Islet of Langerhans (tissue), 1 donor: ENCODE measurements at regions not wholly inside any gene's neighbourhood (a gene's known extent, or its start where the extent isn't known, plus 50 kb on each side); places are given as distances from the start of the nearest gene placed in this dataset.
"Not testable (repeated sequence)": the region's sequence is repeated elsewhere in the genome, so short reads cannot be mapped to it uniquely, and the experiment has no call there.

Experiments
- FAIRE-seq: peaks from one replicate; lab custom pipeline; 2011; peaks lifted over from hg19 to GRCh38; lab: Jason Lieb, UNC

DNA sequence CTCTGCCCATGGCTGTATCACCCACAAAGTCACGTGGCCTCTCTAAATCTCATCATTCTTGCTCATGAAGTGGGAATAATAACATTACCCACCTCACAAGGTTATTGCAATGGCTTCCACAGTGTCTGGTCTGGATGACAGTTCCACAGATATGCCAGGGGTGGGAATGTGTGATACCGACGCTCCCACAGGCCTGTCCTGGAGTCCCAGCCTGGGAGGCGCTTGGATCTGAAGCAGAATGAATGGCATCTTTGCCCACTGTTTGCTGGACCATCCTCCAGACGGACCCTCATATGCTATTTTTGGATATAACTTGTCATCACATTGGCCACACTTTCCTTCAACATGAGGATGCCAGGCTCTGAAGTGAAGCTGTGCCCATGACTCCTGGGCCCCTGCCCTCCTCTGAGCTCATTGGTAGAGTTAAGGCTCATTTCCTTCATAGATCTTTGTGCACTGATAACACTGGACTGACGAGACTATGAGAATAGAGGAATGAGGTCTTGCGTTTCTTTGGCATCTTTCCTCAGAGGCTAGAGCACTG is 279.8 kb upstream of the ZNF32 start:
- FAIRE-seq: no peak

DNA sequence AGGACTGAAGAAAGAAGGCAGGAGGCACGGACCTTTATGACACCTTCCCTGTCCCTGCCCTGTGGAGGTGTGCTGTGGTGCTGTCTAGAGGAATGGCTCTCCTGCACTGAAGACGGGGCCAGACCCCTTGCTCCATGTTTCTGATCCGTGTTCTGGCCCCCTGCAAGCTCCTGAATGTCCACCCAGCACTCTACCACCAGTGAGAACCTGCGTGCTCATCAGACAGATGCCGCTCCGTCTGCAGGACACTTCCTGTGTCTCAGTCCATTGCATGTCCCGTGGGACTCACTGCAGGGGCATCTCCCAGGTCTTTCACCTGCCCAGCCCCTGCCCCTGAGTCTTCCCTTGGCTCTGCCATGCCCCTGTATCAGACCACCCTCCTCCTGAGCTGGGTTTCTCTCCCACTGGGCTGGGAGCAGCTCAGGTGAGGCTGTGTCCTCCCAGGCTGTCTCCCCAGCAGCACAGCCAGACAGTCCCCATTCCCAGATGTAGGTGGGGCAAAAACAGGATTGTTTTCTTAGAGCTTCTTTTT is 278.3 kb upstream of the ZNF32 start:
- no peak for FAIRE-seq

DNA sequence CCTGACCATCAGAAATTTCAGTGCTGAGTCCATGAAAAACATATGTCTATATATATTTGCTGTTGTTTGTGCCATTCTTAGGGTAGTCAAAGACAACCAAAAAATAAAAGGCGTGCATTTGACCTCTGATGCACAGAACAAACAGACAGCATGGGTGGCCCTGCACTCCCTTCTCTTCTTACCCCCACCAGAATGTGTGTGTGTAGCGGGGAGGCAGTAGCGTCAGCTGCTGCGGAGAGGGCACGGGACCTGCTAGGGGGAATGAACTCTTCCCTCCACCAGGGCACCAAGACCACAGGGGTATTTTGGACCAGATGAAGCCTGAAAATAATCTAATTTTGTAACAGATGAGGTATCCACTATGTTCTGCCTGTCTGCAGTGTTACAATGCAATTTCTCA is 277.7 kb upstream of the ZNF32 start:
- FAIRE-seq: no peak

DNA sequence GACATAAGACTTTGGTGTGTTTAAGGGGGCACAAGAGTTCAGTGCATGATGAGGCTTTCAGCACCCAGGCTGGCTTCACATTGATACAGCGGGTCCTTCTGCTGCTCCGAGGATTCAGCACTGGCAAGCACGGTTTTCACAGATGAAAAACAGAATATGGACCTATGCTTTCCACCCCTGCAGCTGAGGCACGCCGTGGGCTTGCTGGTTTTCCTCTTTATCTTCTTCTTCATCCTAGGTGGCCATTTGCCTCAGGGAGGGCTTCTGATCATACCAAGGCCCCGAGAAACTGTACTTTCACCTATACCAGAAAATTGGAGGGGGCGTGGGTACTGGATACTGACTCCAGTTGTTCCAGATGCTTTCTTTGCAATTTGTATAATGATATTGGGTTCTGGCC is 277.1 kb upstream of the ZNF32 start:
- no peak for FAIRE-seq

DNA sequence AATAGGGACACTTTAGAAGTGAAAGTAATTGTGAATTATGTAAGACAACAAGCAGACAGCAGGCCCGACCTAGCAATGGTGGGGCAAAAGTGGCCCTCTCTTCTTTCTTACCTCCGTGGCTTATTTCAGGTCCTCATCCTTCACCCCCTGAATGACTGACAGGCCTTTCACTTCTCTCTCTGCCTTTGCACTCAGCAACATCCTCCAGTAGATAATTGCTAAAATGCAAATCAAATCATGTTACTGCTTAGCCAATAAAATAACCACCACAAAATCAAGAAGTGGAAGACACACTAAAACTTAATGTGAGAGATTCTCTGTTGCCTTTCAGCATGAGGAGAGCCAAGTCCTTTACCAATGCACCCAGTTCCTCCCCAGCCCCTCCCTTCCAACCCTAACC is 274.6 kb upstream of the ZNF32 start:
- no peak for FAIRE-seq

DNA sequence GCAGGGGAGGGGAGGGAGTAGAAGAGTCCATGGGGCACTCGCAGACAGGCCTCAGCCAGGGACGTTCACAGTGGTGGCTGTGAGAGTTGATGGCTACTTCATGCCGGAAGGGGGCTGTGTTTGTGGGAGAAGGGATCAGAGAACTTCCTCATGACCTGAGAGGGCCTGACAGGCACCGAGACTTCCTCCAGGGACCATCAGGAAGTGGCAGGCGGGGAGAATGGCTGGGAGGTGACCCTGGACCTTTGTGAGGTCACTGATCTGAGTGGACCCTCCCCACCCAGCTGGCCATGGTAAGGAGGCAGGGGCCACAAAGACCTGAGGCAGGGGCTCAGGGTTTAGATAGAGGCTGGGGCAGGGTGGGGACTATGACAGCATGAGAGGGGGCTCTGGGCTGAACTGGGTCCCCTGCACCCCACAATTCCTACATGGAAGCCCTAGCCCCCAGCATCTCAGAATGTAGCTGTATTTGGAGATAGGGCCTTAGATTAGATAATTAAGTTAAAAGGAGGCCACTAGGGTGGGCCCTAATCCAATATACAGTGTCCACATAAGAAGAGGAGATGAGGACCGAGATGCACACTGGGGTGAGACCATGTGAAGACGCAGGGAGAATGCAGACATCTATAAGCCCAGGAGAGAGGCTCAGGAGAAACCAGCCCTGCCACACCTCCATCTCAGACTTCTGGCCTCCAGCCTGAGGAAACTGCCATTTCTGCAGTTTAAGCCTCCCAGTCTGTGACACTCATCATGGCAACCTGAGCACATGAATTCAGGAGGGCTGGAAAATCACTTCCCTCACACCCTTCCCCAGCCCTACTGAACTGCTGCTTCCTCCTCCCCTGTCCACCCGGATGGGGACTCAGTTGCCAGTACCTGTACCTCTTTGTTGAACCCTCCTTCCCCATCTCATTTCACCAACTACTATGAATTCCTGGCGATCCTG is 273.9 kb upstream of the ZNF32 start:
- FAIRE-seq: no peak

DNA sequence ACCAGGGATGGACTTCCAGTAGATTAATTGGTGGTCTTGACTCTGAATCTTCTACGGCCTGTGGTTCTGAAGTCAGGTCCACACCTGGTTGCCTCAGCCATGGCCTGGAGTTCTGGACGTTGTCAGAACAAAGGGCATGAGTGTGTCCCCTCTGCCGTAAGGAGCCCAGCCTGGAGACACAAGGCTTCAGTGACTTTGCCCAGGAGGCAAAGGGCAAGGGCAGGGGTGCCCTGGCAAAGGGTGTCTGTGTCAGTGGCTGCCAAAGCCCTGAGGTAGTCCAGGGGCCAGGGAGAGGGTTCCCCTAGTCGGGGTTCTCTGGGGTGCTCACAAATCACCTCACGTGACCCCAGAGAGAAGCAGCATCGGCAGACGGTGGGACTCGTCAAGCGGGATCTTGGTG is 273.2 kb upstream of the ZNF32 start:
- no peak for FAIRE-seq

DNA sequence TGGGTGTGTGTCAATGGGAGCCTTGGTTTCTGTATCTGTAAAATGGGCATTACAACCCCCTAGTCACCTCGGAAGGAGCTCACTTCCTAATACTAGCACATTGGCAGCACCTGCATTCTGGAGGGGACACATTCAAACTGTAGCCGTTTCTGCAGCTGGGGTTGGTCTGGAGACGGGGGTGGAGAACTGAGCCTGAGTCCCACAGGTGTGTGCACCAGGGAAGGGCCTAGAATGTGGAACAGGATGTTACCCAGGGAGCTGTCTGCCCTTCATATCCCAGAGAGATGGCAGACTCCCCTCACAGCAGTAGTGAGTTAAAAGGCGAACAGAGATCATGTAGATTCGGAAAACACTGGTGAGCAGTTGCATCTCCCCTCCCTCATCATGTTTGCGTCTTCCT is 272.8 kb upstream of the ZNF32 start:
- FAIRE-seq: no peak

DNA sequence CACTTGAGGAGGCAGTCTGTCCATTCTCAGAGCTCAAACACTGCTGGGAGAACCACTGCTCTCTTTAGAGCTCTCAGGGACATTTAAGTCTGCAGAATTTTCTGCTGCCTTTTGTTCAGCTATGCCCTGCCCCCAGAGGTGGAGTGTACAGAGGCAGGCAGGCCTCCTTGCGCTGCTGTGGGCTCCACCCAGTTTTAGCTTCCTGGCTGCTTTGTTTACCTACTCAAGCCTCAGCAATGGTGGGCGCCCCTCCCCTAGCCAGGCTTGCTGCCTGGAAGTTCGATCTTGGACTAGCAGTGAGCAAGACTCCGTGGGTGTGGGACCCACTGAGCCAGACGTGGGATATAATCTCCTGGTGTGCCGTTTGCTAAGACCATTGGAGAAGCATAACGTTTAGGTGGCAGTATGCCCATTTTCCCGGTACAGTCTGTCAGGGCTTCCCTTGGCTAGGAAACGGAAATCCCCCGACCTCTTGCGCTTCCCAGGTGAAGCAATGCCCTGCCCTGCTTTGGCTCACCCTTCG is 271.6 kb upstream of the ZNF32 start:
- FAIRE-seq: not testable (repeated sequence)

DNA sequence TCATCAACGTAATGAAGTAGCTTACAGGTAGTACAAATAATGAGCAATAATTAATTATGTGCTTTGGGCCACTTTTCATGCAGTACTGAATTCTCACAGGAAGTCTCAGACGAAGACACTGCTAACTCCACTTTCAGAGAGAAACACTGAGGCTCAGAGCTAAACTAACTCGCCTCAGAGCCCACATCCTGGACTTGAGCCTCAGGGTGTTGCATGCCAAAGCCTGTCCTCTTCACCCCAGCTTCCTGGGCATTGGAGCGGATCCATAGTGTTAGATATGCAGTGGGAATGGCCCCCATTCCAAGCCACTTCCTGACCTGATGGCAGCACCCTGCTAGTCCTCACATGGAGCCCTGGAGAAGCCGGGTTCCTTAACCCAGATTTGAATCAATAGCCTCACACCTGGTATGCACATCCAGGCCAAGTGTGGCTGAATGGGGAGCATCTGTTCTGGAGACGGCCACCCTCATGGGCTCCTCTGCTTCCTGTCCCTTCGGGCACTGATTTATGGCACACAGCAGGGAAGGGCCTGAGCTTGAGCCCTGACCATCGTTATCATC is 265.1 kb upstream of the ZNF32 start:
- FAIRE-seq: no peak

DNA sequence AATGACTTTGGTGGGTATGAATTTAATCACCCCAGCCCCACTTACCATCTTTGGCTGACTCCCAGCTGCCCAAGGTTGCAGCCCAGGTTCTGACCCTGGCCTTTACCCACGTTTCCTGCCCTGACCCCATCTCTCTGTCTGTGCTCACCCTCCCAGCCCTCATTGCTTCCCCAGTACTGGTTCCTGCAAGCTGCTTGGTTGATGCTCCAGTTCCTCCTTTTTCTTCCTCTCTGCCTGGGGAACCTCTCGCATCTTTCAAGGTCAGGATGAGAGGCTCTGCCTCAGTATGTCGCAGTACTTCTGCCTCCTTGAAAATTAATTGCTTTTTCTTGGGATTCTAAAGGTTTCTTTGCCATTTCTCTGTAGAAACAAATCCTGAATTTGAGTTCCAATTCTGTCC is 263.8 kb upstream of the ZNF32 start:
- FAIRE-seq: no peak

DNA sequence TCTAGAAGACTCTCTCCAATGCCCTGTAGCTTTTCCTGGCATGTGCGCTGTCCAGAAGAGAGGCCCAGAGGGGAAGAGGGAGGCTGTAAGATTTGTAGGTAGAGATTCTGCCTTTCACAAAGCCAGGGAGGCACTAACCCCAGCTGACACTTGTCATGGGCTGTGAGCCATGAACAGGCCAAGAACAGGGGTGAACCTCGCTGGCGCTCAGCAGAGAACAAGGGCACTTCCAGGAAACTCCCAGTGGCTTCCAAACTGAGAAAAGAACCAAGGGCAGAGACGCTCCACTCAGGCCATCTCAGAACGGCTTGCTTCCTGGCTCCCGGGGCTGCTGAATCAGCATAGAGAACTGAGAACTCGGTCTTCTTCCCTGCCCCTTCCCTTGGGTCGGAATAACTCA is 257.8 kb upstream of the ZNF32 start:
- no peak for FAIRE-seq

DNA sequence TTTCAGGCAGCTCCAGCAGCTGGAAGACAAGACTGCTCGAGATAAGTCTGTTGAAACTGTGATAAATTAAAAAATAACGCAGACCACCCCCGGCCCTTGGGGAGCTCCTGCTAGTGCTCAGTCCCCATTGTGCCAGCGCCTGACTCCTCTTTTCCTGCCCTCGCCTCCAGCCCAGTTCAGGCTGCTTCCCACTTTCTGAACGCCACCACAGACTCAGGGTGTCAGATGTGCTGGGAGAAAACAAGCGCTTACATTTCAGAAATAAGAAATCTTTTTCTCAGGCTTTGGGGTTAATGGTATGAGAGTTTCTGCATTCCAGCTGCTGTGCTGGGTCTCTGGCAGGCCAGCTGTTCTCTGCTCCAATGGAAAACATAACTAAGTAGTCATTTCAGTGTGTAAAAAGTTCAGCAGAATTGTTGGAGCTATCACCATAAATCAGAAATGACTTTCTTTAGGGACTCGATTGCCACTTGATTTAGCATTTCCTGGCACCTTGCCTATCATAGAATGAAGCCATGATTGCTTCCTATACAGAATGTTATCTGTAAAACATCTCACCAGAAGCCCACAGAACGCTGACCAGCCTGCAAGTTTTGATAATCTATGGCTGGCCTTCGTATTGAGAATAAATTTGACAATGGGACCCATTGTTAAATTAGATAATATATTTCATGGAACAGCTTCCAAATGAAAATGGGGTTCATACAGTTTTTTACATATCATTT is 257.0 kb upstream of the ZNF32 start:
- no peak for FAIRE-seq

DNA sequence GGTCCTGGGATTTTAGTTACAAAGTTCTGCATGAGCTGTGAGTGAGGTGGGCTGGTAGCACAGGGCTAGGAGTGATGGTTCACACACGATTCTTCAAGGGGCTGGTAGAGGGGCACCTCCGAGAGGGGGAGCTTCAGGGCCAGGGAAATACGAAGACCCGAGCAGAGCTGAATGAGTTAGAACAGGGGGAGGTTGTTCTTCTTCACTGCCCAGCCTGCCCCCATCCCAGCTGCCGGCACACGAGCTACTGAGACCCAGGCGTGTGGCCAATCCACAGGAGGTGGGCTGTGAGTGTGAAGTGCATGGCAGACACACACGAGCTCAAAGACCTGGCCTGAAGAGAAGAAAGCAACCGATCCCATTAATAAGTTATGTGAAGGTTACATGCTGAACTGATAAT is 256.2 kb upstream of the ZNF32 start:
- FAIRE-seq: no peak

DNA sequence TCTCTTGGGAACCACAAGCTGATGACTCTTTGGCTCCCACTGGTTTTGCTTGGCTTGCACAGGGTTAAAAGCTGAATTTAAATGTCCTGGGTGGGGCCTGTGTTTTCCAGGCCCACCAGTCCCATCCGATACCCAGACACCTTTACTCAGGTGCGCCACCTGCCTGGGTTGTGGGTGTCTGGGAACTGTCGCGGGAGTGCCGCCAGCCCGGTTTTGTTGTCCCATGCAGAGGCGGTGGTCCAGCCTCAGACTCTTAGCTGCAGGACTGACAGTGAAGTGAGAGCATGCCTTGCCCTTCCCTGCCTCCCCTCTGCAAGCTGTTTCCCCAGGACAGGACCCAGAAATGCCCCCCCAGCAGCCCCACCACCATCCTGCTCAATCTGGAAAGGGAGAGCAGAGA is 255.6 kb upstream of the ZNF32 start:
- no peak for FAIRE-seq

DNA sequence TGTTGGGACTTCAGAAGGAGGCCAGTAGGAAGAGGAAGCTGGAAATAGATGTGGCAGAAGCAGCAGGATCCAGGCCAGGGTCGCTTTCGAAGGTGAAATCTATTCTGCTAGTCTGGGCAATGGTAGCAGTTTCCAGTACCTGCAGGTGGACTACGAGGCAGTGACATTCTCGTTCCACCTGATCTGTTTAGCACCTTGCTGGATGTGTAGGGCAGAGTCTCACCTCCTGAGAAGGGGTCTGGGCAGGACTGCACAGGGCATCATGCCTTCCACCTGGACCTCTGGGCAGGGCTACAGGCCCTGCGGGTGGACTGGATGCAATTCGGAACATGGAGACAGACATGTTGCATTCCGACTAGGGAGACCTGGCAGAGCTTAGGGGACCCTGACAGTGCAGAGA is 254.8 kb upstream of the ZNF32 start:
- FAIRE-seq: no peak

DNA sequence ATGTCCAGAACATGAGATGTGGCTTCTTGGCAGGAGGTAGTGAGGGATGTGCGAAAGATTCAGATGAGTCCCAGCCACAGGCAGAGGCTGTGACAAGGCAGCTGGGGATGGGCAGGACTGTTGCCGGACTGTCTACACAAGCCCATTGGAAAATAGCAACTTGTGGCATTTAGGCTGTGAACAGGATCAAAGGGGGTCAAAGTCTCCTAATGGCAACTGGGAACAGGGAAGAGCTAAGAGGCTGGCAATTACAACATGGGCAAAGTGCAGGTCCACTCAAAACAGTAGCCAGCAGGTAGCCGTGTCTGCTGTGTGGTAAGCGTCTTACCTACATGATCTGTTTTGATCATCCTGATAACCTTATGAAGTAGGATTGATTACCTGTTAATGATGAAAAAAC is 254.2 kb upstream of the ZNF32 start:
- FAIRE-seq: no peak

DNA sequence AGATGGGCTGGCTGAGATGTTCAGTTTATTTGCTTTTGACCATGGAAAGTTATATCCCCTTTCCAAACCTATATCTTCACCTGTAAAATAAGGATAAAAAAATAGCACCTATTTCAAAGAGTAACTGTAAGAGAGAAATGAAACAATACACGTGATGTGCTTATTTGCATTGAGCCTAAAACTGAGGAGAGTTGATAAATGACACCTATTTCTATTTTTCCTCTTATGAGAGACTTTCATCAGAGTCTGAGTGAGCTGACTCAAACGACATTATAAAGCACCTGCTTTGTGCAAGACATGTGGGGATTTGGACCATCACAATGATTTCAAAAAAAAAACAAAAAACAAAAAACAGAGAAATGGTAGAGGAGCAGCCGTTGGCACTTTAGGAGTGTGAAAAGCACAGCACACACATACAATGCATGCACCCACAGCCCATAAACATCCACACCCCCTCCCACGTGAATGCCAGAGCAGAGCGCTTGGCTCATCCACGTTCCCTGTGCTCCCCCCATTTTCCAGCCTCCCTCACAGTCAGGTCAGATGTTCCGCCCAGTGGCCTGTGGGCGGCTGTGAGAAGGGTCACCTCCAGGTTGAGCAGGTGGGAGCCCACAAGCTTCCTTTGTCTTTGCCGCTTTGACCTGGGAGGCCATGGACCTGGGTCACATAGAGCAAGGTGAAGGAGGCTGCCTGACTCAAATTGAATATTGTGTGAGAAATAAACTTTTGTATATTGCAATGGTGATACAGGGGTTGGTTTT is 253.2 kb upstream of the ZNF32 start:
- FAIRE-seq: no peak

DNA sequence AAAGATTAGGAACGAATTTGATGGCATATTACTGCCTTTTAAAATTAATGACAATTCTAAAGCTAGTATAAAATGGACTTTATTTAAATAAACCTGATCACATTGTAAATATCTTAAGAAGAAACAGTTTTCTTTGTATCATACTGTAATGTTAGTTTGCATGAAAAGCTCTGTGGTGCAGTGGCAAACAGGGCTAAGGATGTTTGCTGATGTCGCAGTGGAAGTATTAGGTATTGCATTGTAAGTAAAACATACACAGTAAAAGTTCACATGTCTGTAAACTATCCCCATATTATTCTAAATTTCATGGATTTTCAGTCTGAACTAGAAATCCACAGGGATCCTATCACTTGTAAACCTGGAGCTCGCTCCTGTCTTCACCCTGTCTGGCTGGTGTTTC is 252.6 kb upstream of the ZNF32 start:
- FAIRE-seq: no peak

DNA sequence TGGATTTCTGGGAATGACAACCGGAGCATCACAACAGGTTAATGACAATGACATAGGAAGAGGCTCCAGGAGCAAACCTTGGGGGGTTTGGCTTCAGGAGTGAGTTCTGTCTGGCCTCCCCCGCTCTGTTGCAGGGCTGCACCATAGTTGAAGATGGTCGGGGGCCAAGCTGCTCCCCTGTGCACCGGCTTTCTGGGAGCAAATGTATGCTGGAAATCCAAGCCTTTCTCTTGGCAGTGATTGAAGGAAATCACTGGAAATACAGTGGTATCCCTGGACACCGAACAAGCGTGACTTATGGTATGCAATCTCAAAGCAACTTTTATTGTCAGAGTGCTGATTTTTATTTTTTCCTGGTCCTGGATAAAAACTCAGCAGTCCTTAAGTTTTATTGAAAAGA is 251.9 kb upstream of the ZNF32 start:
- no peak for FAIRE-seq

DNA sequence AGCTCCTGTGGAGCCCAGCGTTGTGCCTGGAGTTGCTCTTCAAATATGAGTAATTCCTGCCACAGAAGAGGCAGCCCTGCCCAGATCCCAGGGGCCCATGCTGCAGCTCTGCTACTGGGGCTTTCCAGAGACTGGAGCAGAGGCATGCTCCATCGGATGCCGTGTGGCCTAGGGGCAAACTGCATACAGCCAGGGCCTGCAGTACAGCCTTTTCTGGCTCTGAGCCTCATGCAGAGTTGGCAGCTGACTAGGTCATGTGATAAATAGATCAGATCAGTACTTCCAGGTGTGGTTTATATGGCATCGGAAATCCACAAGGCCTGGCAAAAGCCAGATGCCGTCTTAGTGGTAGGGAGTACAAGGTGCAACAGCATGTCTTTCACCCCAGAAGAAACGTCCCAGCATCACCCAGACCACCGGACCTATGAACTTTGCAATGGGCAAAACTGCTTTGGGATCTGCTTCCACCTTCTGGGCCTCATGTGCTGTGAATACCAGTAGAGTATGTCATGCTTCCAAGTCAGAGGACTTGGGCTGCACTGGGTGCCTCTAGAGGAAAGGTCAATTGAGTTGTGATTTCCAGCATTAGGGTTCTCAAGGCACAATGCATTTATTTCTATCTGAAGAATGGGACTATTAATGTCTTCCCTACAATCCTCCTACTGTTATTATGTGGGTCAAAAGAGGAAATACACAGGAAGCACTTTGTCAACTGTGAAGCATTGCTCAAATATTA is 250.7 kb upstream of the ZNF32 start:
- no peak for FAIRE-seq
